H9 (cell line): ENCODE measurements at regions not wholly inside any gene's neighbourhood (a gene's known extent, or its start where the extent isn't known, plus 50 kb on each side); places are given as distances from the start of the nearest gene placed in this dataset.

Experiments
- DNase-seq: peaks from one replicate; pipeline ENCODE4 v3.0.0-alpha.2; 2017
- H2AFZ ChIP-seq: one replicate; pipeline ENCODE4 v1.6.1; 2013; ENCODE audit warnings: mild to moderate bottlenecking, low read length, control low read depth, moderate library complexity
- H2AK5ac ChIP-seq: 2 replicates; pipeline ENCODE4 v1.6.1; 2013; ENCODE audit warnings: low read length, control low read depth, mixed read lengths; ENCODE audit not compliant: insufficient read length
- H2BK120ac ChIP-seq: one replicate; pipeline ENCODE4 v1.6.1; 2013; ENCODE audit warnings: low read depth, mild to moderate bottlenecking, low read length, control low read depth, inconsistent platforms; ENCODE audit not compliant: poor library complexity, severe bottlenecking
- H2BK12ac ChIP-seq: 2 replicates; pipeline ENCODE4 v1.6.1; 2013; ENCODE audit warnings: low read length, control low read depth, mixed read lengths, low read depth; ENCODE audit not compliant: insufficient read length
- H2BK15ac ChIP-seq: 2 replicates; pipeline ENCODE4 v1.6.1; 2013; ENCODE audit warnings: low read depth, low read length, control low read depth
- H2BK20ac ChIP-seq: one replicate; pipeline ENCODE4 v1.6.1; 2013; ENCODE audit warnings: low read depth, mild to moderate bottlenecking, low read length, control low read depth, inconsistent platforms; ENCODE audit not compliant: poor library complexity, severe bottlenecking
- H2BK5ac ChIP-seq: 2 replicates; pipeline ENCODE4 v1.6.1; 2013; ENCODE audit warnings: low read length, control low read depth, mixed read lengths; ENCODE audit not compliant: insufficient read length
- H3K14ac ChIP-seq: 2 replicates; pipeline ENCODE4 v1.6.1; 2013; ENCODE audit warnings: low read length, control low read depth; ENCODE audit not compliant: insufficient read depth
- H3K18ac ChIP-seq: 2 replicates; pipeline ENCODE4 v1.6.1; 2013; ENCODE audit warnings: low read depth, mild to moderate bottlenecking, mixed read lengths, low read length, control low read depth; ENCODE audit not compliant: insufficient read length
- H3K23ac ChIP-seq: 2 replicates; pipeline ENCODE4 v1.6.1; 2013; ENCODE audit warnings: low read length, control low read depth, mixed read lengths, low read depth; ENCODE audit not compliant: insufficient read length
- H3K23me2 ChIP-seq: 2 replicates; pipeline ENCODE4 v1.6.1; 2013; ENCODE audit warnings: low read depth, mild to moderate bottlenecking, mixed read lengths, low read length, control low read depth; ENCODE audit not compliant: insufficient read length, poor library complexity, severe bottlenecking
- H3K27ac ChIP-seq: 2 replicates; pipeline ENCODE4 v1.5.1; 2013; ENCODE audit warnings: low read length, control low read depth, mixed read lengths, low read depth; ENCODE audit not compliant: insufficient read length
- H3K27me3 ChIP-seq: 2 replicates; pipeline ENCODE4 v1.6.1; 2013; ENCODE audit warnings: low read length, control low read depth, inconsistent platforms; ENCODE audit not compliant: insufficient read depth
- H3K4ac ChIP-seq: 2 replicates; pipeline ENCODE4 v1.6.1; 2013; ENCODE audit warnings: low read depth, mild to moderate bottlenecking, control low read depth, inconsistent platforms, low read length, moderate library complexity
- H3K4me1 ChIP-seq: 2 replicates; pipeline ENCODE4 v1.6.1; 2013; ENCODE audit warnings: low read length, control low read depth, inconsistent platforms; ENCODE audit not compliant: insufficient read depth
- H3K4me2 ChIP-seq: 2 replicates; pipeline ENCODE4 v1.6.1; 2013; ENCODE audit warnings: low read length, control low read depth, mixed read lengths; ENCODE audit not compliant: insufficient read length, insufficient read depth
- H3K56ac ChIP-seq: 2 replicates; pipeline ENCODE4 v1.6.1; 2013; ENCODE audit warnings: low read depth, mild to moderate bottlenecking, mixed read lengths, low read length, control low read depth; ENCODE audit not compliant: insufficient read length
- H3K79me1 ChIP-seq: 2 replicates; pipeline ENCODE4 v1.6.1; 2013; ENCODE audit warnings: low read depth, mild to moderate bottlenecking, moderate library complexity, low read length, control low read depth, inconsistent platforms; ENCODE audit not compliant: insufficient read depth, poor library complexity, severe bottlenecking
- H3K79me2 ChIP-seq: 2 replicates; pipeline ENCODE4 v1.6.1; 2013; ENCODE audit warnings: low read length, control low read depth, inconsistent platforms; ENCODE audit not compliant: insufficient read depth
- H3K9ac ChIP-seq: 2 replicates; pipeline ENCODE4 v1.6.1; 2013; ENCODE audit warnings: low read length, control low read depth, mixed read lengths; ENCODE audit not compliant: insufficient read length; ENCODE audit errors: extremely low read depth
- H3K9me3 ChIP-seq: one replicate; pipeline ENCODE4 v1.6.1; 2013; ENCODE audit warnings: low read depth, low read length, inconsistent platforms; ENCODE audit not compliant: control insufficient read depth
- H3T11ph ChIP-seq: one replicate; pipeline ENCODE4 v1.6.1; 2013; ENCODE audit warnings: mild to moderate bottlenecking, low read length, control low read depth, inconsistent platforms
- H4K20me1 ChIP-seq: one replicate; pipeline ENCODE4 v1.6.1; 2013; ENCODE audit not compliant: control insufficient read depth, insufficient read length, insufficient read depth
- H4K5ac ChIP-seq: 2 replicates; pipeline ENCODE4 v1.6.1; 2013; ENCODE audit warnings: low read depth, mild to moderate bottlenecking, mixed read lengths, low read length, control low read depth; ENCODE audit not compliant: insufficient read length
- H4K8ac ChIP-seq: replicated peaks from 2 replicates; pipeline ENCODE4 v1.6.1; 2013; ENCODE audit warnings: low read length, control low read depth, mixed read lengths, low read depth; ENCODE audit not compliant: insufficient read length
- H4K91ac ChIP-seq: 2 replicates; pipeline ENCODE4 v1.6.1; 2013; ENCODE audit warnings: low read depth, mild to moderate bottlenecking, moderate library complexity, mixed read lengths, low read length, control low read depth; ENCODE audit not compliant: insufficient read length
- H3K27ac Mint-ChIP-seq, 3 experiments: 2 replicates in 2 of 3; 3 replicates in 1 of 3; pipeline ENCODE4 v1.8.0; 2020 to 2021; ENCODE audit warnings: mixed read lengths in 3 of 3, mild to moderate bottlenecking in 1 of 3, moderate library complexity in 1 of 3
- H3K27me3 Mint-ChIP-seq: 2 replicates; pipeline ENCODE4 v1.8.0; 2021; ENCODE audit warnings: low read depth, mild to moderate bottlenecking, moderate library complexity, mixed read lengths
- H3K36me3 Mint-ChIP-seq, 3 experiments: 2 replicates in 2 of 3; 3 replicates in 1 of 3; pipeline ENCODE4 v1.8.0; 2020 to 2021; ENCODE audit warnings: low read depth in 3 of 3, mixed read lengths in 3 of 3; ENCODE audit not compliant: insufficient read depth in 1 of 3
- H3K4me1 Mint-ChIP-seq, 2 experiments: 2 replicates each; pipeline ENCODE4 v1.8.0; 2020; ENCODE audit warnings: mixed read lengths in 2 of 2
- H3K4me3 Mint-ChIP-seq, 2 experiments: 2 replicates in 1 of 2; 3 replicates in 1 of 2; pipeline ENCODE4 v1.8.0; 2020 to 2021; ENCODE audit warnings: mild to moderate bottlenecking in 2 of 2, mixed read lengths in 2 of 2, moderate library complexity in 1 of 2
- H3K9me3 Mint-ChIP-seq, 2 experiments: 2 replicates in 1 of 2; 3 replicates in 1 of 2; pipeline ENCODE4 v1.8.0; 2020; ENCODE audit warnings: mild to moderate bottlenecking in 2 of 2, mixed read lengths in 2 of 2, moderate library complexity in 1 of 2
- CTCF ChIP-seq: fragments of 200-600 bp; sonication (generic); conservative IDR thresholded peaks from 3 replicates; pipeline ENCODE4 v1.8.0; 2021; ENCODE audit warnings: antibody characterized with exemption, mild to moderate bottlenecking
- WGBS: extraction: QIAGEN DNeasy Blood & Tissue Kit; methylation state at CpG from one replicate; pipeline ENCODE4 v1.1.7; 2013; ENCODE audit warnings: missing lambda C conversion rate, low lambda C conversion rate, mixed read lengths; ENCODE audit not compliant: insufficient read length; ENCODE audit errors: extremely low coverage; 5-methylcytosine and 5-hydroxymethylcytosine counted together

GRCh38 chr12:105723494-105723893 is 393.0 kb downstream of the C12orf75 start:
- H2BK120ac ChIP-seq: no peak overlapping the region
- Mint-ChIP-seq H3K4me3 (no peak overlapping the region), H3K4me1 (peaks cover 24 to 32% of the 10 kb centered on the region in 2 experiments), H3K27me3 (no peaks in the 10 kb centered on the region), H3K27ac (no peak overlapping the region), H3K9me3 (no peaks in the 10 kb centered on the region), H3K36me3 (no peaks in the 10 kb centered on the region; a peak in 1 of 7 replicates)
- H2BK20ac ChIP-seq: no peak overlapping the region
- H2BK12ac ChIP-seq: no peak overlapping the region
- no peak overlapping the region for H3T11ph ChIP-seq
- H2BK15ac ChIP-seq: no peak overlapping the region
- no peak overlapping the region for H3K9ac ChIP-seq
- H3K27ac ChIP-seq: no peak overlapping the region
- no CpG with 5 or more reads among the region's 3 CpGs for WGBS
- H3K23me2 ChIP-seq: no peaks in the 10 kb centered on the region
- H2AFZ ChIP-seq: no peak overlapping the region
- no peak overlapping the region for H3K23ac ChIP-seq
- no peak for DNase-seq
- no peak overlapping the region for H3K56ac ChIP-seq
- no peaks in the 10 kb centered on the region for H4K20me1 ChIP-seq
- no peak overlapping the region for H2BK5ac ChIP-seq
- no peaks in the 10 kb centered on the region; the same call in 1 of the 2 replicates for H3K4me1 ChIP-seq
- no peaks in the 10 kb centered on the region for H3K27me3 ChIP-seq
- H4K5ac ChIP-seq: no peak overlapping the region
- H3K79me2 ChIP-seq: no peaks in the 10 kb centered on the region
- H3K9me3 ChIP-seq: no peaks in the 10 kb centered on the region
- H3K18ac ChIP-seq: no peak overlapping the region
- TF ChIP-seq CTCF: no peak
- no peak overlapping the region for H2AK5ac ChIP-seq
- H3K79me1 ChIP-seq: no peaks in the 10 kb centered on the region
- H3K4ac ChIP-seq: no peak overlapping the region
- no peak overlapping the region for H3K14ac ChIP-seq
- H4K91ac ChIP-seq: no peak overlapping the region
- no peak overlapping the region for H3K4me2 ChIP-seq
- H4K8ac ChIP-seq: no peak overlapping the region
